H9 (cell line): ENCODE measurements at regions not wholly inside any gene's neighbourhood (a gene's known extent, or its start where the extent isn't known, plus 50 kb on each side); places are given as distances from the start of the nearest gene placed in this dataset.

Experiments used
- DNase-seq: peaks from one replicate; pipeline ENCODE4 v3.0.0-alpha.2; 2017
- H2AFZ ChIP-seq: one replicate; pipeline ENCODE4 v1.6.1; 2013; ENCODE audit warnings: mild to moderate bottlenecking, low read length, control low read depth, moderate library complexity
- H2AK5ac ChIP-seq: 2 replicates; pipeline ENCODE4 v1.6.1; 2013; ENCODE audit warnings: low read length, control low read depth, mixed read lengths; ENCODE audit not compliant: insufficient read length
- H2BK120ac ChIP-seq: one replicate; pipeline ENCODE4 v1.6.1; 2013; ENCODE audit warnings: low read depth, mild to moderate bottlenecking, low read length, control low read depth, inconsistent platforms; ENCODE audit not compliant: poor library complexity, severe bottlenecking
- H2BK12ac ChIP-seq: 2 replicates; pipeline ENCODE4 v1.6.1; 2013; ENCODE audit warnings: low read length, control low read depth, mixed read lengths, low read depth; ENCODE audit not compliant: insufficient read length
- H2BK15ac ChIP-seq: 2 replicates; pipeline ENCODE4 v1.6.1; 2013; ENCODE audit warnings: low read depth, low read length, control low read depth
- H2BK20ac ChIP-seq: one replicate; pipeline ENCODE4 v1.6.1; 2013; ENCODE audit warnings: low read depth, mild to moderate bottlenecking, low read length, control low read depth, inconsistent platforms; ENCODE audit not compliant: poor library complexity, severe bottlenecking
- H2BK5ac ChIP-seq: 2 replicates; pipeline ENCODE4 v1.6.1; 2013; ENCODE audit warnings: low read length, control low read depth, mixed read lengths; ENCODE audit not compliant: insufficient read length
- H3K14ac ChIP-seq: 2 replicates; pipeline ENCODE4 v1.6.1; 2013; ENCODE audit warnings: low read length, control low read depth; ENCODE audit not compliant: insufficient read depth
- H3K18ac ChIP-seq: 2 replicates; pipeline ENCODE4 v1.6.1; 2013; ENCODE audit warnings: low read depth, mild to moderate bottlenecking, mixed read lengths, low read length, control low read depth; ENCODE audit not compliant: insufficient read length
- H3K23ac ChIP-seq: 2 replicates; pipeline ENCODE4 v1.6.1; 2013; ENCODE audit warnings: low read length, control low read depth, mixed read lengths, low read depth; ENCODE audit not compliant: insufficient read length
- H3K23me2 ChIP-seq: 2 replicates; pipeline ENCODE4 v1.6.1; 2013; ENCODE audit warnings: low read depth, mild to moderate bottlenecking, mixed read lengths, low read length, control low read depth; ENCODE audit not compliant: insufficient read length, poor library complexity, severe bottlenecking
- H3K27ac ChIP-seq: 2 replicates; pipeline ENCODE4 v1.5.1; 2013; ENCODE audit warnings: low read length, control low read depth, mixed read lengths, low read depth; ENCODE audit not compliant: insufficient read length
- H3K27me3 ChIP-seq: 2 replicates; pipeline ENCODE4 v1.6.1; 2013; ENCODE audit warnings: low read length, control low read depth, inconsistent platforms; ENCODE audit not compliant: insufficient read depth
- H3K4ac ChIP-seq: 2 replicates; pipeline ENCODE4 v1.6.1; 2013; ENCODE audit warnings: low read depth, mild to moderate bottlenecking, control low read depth, inconsistent platforms, low read length, moderate library complexity
- H3K4me1 ChIP-seq: 2 replicates; pipeline ENCODE4 v1.6.1; 2013; ENCODE audit warnings: low read length, control low read depth, inconsistent platforms; ENCODE audit not compliant: insufficient read depth
- H3K4me2 ChIP-seq: 2 replicates; pipeline ENCODE4 v1.6.1; 2013; ENCODE audit warnings: low read length, control low read depth, mixed read lengths; ENCODE audit not compliant: insufficient read length, insufficient read depth
- H3K56ac ChIP-seq: 2 replicates; pipeline ENCODE4 v1.6.1; 2013; ENCODE audit warnings: low read depth, mild to moderate bottlenecking, mixed read lengths, low read length, control low read depth; ENCODE audit not compliant: insufficient read length
- H3K79me1 ChIP-seq: 2 replicates; pipeline ENCODE4 v1.6.1; 2013; ENCODE audit warnings: low read depth, mild to moderate bottlenecking, moderate library complexity, low read length, control low read depth, inconsistent platforms; ENCODE audit not compliant: insufficient read depth, poor library complexity, severe bottlenecking
- H3K79me2 ChIP-seq: 2 replicates; pipeline ENCODE4 v1.6.1; 2013; ENCODE audit warnings: low read length, control low read depth, inconsistent platforms; ENCODE audit not compliant: insufficient read depth
- H3K9ac ChIP-seq: 2 replicates; pipeline ENCODE4 v1.6.1; 2013; ENCODE audit warnings: low read length, control low read depth, mixed read lengths; ENCODE audit not compliant: insufficient read length; ENCODE audit errors: extremely low read depth
- H3K9me3 ChIP-seq: one replicate; pipeline ENCODE4 v1.6.1; 2013; ENCODE audit warnings: low read depth, low read length, inconsistent platforms; ENCODE audit not compliant: control insufficient read depth
- H3T11ph ChIP-seq: one replicate; pipeline ENCODE4 v1.6.1; 2013; ENCODE audit warnings: mild to moderate bottlenecking, low read length, control low read depth, inconsistent platforms
- H4K20me1 ChIP-seq: one replicate; pipeline ENCODE4 v1.6.1; 2013; ENCODE audit not compliant: control insufficient read depth, insufficient read length, insufficient read depth
- H4K5ac ChIP-seq: 2 replicates; pipeline ENCODE4 v1.6.1; 2013; ENCODE audit warnings: low read depth, mild to moderate bottlenecking, mixed read lengths, low read length, control low read depth; ENCODE audit not compliant: insufficient read length
- H4K8ac ChIP-seq: replicated peaks from 2 replicates; pipeline ENCODE4 v1.6.1; 2013; ENCODE audit warnings: low read length, control low read depth, mixed read lengths, low read depth; ENCODE audit not compliant: insufficient read length
- H4K91ac ChIP-seq: 2 replicates; pipeline ENCODE4 v1.6.1; 2013; ENCODE audit warnings: low read depth, mild to moderate bottlenecking, moderate library complexity, mixed read lengths, low read length, control low read depth; ENCODE audit not compliant: insufficient read length
- H3K27ac Mint-ChIP-seq, 3 experiments: 2 replicates in 2 of 3; 3 replicates in 1 of 3; pipeline ENCODE4 v1.8.0; 2020 to 2021; ENCODE audit warnings: mixed read lengths in 3 of 3, mild to moderate bottlenecking in 1 of 3, moderate library complexity in 1 of 3
- H3K27me3 Mint-ChIP-seq: 2 replicates; pipeline ENCODE4 v1.8.0; 2021; ENCODE audit warnings: low read depth, mild to moderate bottlenecking, moderate library complexity, mixed read lengths
- H3K36me3 Mint-ChIP-seq, 3 experiments: 2 replicates in 2 of 3; 3 replicates in 1 of 3; pipeline ENCODE4 v1.8.0; 2020 to 2021; ENCODE audit warnings: low read depth in 3 of 3, mixed read lengths in 3 of 3; ENCODE audit not compliant: insufficient read depth in 1 of 3
- H3K4me1 Mint-ChIP-seq, 2 experiments: 2 replicates each; pipeline ENCODE4 v1.8.0; 2020; ENCODE audit warnings: mixed read lengths in 2 of 2
- H3K4me3 Mint-ChIP-seq, 2 experiments: 2 replicates in 1 of 2; 3 replicates in 1 of 2; pipeline ENCODE4 v1.8.0; 2020 to 2021; ENCODE audit warnings: mild to moderate bottlenecking in 2 of 2, mixed read lengths in 2 of 2, moderate library complexity in 1 of 2
- H3K9me3 Mint-ChIP-seq, 2 experiments: 2 replicates in 1 of 2; 3 replicates in 1 of 2; pipeline ENCODE4 v1.8.0; 2020; ENCODE audit warnings: mild to moderate bottlenecking in 2 of 2, mixed read lengths in 2 of 2, moderate library complexity in 1 of 2
- CTCF ChIP-seq: fragments of 200-600 bp; sonication (generic); conservative IDR thresholded peaks from 3 replicates; pipeline ENCODE4 v1.8.0; 2021; ENCODE audit warnings: antibody characterized with exemption, mild to moderate bottlenecking
- WGBS: extraction: QIAGEN DNeasy Blood & Tissue Kit; methylation state at CpG from one replicate; pipeline ENCODE4 v1.1.7; 2013; ENCODE audit warnings: missing lambda C conversion rate, low lambda C conversion rate, mixed read lengths; ENCODE audit not compliant: insufficient read length; ENCODE audit errors: extremely low coverage; 5-methylcytosine and 5-hydroxymethylcytosine counted together

- H3T11ph ChIP-seq = no peak overlapping the region
- H2BK5ac ChIP-seq = no peak overlapping the region
- no peak overlapping the region for H3K27ac Mint-ChIP-seq
- WGBS = no CpG with 5 or more reads among the region's 1 CpG
- TF ChIP-seq CTCF = no peak
- no peaks in the 10 kb centered on the region; the same call in 1 of the 2 replicates for H3K27me3 Mint-ChIP-seq
- H4K5ac ChIP-seq = no peak overlapping the region
- no peak for DNase-seq
- H4K91ac ChIP-seq = no peak overlapping the region
- no peak overlapping the region for H3K4me2 ChIP-seq
- no peak overlapping the region for H3K56ac ChIP-seq
- H3K4me3 Mint-ChIP-seq = no peak overlapping the region
- no peak overlapping the region for H3K4ac ChIP-seq
- no peaks in the 10 kb centered on the region; a peak in 1 of 7 replicates for H3K36me3 Mint-ChIP-seq
- H3K18ac ChIP-seq = no peak overlapping the region
- no peak overlapping the region for H2AK5ac ChIP-seq
- no peak overlapping the region for H2AFZ ChIP-seq
- no peak overlapping the region for H3K14ac ChIP-seq
- H2BK20ac ChIP-seq = no peak overlapping the region
- H3K4me1 ChIP-seq = no peaks in the 10 kb centered on the region
- H3K27ac ChIP-seq = no peak overlapping the region
- no peaks in the 10 kb centered on the region for H4K20me1 ChIP-seq
- no peaks in the 10 kb centered on the region for H3K27me3 ChIP-seq
- H2BK12ac ChIP-seq = no peak overlapping the region
- no peaks in the 10 kb centered on the region for H3K9me3 Mint-ChIP-seq
- no peak overlapping the region for H3K9ac ChIP-seq
- no peaks in the 10 kb centered on the region for H3K9me3 ChIP-seq
- no peak overlapping the region for H4K8ac ChIP-seq
- H2BK15ac ChIP-seq = no peak overlapping the region
- H3K4me1 Mint-ChIP-seq = peaks cover 6% of the 10 kb centered on the region in 2 experiments
- no peak overlapping the region for H2BK120ac ChIP-seq
- H3K23ac ChIP-seq = no peak overlapping the region
- H3K79me2 ChIP-seq = no peaks in the 10 kb centered on the region
- H3K79me1 ChIP-seq = no peaks in the 10 kb centered on the region
- no peaks in the 10 kb centered on the region for H3K23me2 ChIP-seq
Measured at GRCh38 chr3:7927015-7927414, 574.6 kb upstream of the LMCD1 start.
